Spleen (tissue), 7 donors: ENCODE measurements at regions not wholly inside any gene's neighbourhood (a gene's known extent, or its start where the extent isn't known, plus 50 kb on each side); places are given as distances from the start of the nearest gene placed in this dataset.

ENCODE experiments used
- POLR2AphosphoS5 ChIP-seq, 3 donors: sonication (generic); formaldehyde crosslinking; IDR thresholded peaks; one replicate each; pipeline ENCODE4 v1.5.1; 2017; ENCODE audit warnings: antibody characterized with exemption in 3 of 3
- TF ChIP-seq, protein P1 (sequence below), 11 experiments: fragments of 200-600 bp in 7 of 11; fragments of 450-650 bp in 4 of 11; sonication (generic) in 4 of 11; IDR thresholded peaks in 8 of 11; conservative IDR thresholded peaks in 3 of 11; 1 replicate in 7 of 11; 2 replicates in 4 of 11; pipeline versions ENCODE4 v1.4.0 to v1.8.0; 2016 to 2021; ENCODE audit warnings: antibody characterized with exemption in 11 of 11, inconsistent platforms in 4 of 11, mild to moderate bottlenecking in 1 of 11
- donor health status: DM: no; HTN: no; CAD: no; lungs with moderate emphysema.
- donor health status: DM: no; HTN: no; CAD: no.
- donor health status: DM: no; HTN: no; CAD: no.

DNA sequence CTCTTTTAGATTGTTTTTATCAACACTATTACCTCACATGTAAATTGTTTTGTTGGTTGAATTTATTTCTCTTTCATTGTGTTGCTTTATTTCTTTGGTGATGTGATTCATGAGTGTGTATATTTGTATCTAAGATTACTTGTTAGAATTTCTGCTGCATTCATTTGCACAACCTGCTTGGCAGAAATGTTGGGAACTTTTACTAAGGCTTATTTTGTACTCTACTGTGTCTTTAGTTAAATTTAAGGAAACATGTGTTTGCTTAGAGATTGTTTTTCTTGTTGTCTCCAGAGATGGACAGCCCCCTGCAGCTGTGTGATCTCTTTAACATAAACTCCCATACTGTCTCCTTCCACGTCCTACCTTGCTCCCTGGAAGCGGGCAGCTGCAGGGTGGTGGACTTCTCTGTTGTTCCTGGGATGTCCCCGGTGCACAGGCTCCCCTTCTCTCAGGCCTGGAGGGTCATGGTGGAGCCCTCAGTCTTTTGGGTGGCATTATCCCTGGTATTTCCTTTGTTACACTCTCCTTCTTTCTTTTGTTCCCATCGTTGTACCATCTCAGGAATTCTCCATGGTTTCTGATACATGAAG lies 212.0 kb upstream of the SPRY2 start:
- no peak for TF ChIP-seq POLR2AphosphoS5 (IDR thresholded peaks at IDR 0.05)
- TF ChIP-seq, protein P1, sequence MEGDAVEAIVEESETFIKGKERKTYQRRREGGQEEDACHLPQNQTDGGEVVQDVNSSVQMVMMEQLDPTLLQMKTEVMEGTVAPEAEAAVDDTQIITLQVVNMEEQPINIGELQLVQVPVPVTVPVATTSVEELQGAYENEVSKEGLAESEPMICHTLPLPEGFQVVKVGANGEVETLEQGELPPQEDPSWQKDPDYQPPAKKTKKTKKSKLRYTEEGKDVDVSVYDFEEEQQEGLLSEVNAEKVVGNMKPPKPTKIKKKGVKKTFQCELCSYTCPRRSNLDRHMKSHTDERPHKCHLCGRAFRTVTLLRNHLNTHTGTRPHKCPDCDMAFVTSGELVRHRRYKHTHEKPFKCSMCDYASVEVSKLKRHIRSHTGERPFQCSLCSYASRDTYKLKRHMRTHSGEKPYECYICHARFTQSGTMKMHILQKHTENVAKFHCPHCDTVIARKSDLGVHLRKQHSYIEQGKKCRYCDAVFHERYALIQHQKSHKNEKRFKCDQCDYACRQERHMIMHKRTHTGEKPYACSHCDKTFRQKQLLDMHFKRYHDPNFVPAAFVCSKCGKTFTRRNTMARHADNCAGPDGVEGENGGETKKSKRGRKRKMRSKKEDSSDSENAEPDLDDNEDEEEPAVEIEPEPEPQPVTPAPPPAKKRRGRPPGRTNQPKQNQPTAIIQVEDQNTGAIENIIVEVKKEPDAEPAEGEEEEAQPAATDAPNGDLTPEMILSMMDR (IDR thresholded peaks at IDR 0.05 in 8 of 11, conservative IDR thresholded peaks at IDR 0.05 in 3 of 11): no peak
